ENCODE measurements at regions not wholly inside any gene's neighbourhood (a gene's known extent, or its start where the extent isn't known, plus 50 kb on each side); places are given as distances from the start of the nearest gene placed in this dataset.

GRCh38 chr11:33613404-33613803, 87.2 kb downstream of the C11orf91 start:
- TF ChIP-seq CTCF (IDR thresholded peaks at IDR 0.05): no peak
- no peak for TF ChIP-seq POLR2A (IDR thresholded peaks at IDR 0.05)
